HG02642 (cell line): ENCODE measurements at regions not wholly inside any gene's neighbourhood (a gene's known extent, or its start where the extent isn't known, plus 50 kb on each side); places are given as distances from the start of the nearest gene placed in this dataset.
"Not testable (repeated sequence)": the region's sequence is repeated elsewhere in the genome, so short reads cannot be mapped to it uniquely, and the experiment has no call there.

Experiments used
- ATAC-seq: cut with Tn5 transposase; IDR thresholded peaks from one replicate; pipeline ENCODE4 v1.9.1; 2021; ENCODE audit warnings: mild to moderate bottlenecking; ENCODE audit not compliant: unreplicated experiment, poor library complexity

DNA sequence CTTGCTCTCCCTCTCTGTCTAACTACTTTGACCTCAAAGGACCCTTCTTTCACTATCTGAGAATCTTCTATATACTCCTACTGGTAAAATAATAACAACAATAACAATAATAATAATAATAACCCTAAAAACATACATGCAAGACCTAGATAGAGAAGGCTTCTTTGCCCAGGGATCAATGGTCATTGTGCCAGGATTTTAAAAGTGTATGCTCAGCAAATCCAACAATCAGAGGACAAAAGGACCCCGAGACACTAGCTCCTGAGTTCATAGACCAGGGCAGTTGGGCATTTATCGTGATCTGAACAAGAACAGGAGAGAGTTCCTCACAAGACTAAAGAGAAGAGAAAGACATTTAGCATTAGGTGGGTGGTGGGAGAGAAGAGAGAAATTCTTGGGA lies 358.5 kb downstream of the DAD1 start:
- no peak for ATAC-seq

DNA sequence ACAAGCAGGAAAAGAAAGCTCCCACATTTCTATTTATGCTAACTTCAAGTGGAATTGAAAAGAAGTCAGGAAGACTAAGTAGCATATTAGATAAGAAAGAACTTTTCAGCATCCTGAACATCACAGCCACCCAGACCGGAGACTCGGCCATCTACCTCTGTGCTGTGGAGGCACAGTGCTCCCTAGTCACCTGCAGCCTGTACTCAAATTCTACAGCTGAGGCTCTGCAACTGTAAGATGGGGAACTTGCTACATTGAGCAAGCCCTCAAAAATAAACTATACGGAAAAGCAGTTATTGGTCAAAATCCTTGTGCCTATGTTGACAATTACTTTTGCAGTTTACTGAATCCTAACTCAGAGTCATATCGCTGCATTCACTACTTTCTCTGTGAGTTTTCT lies 361.9 kb downstream of the DAD1 start:
- no peak for ATAC-seq

DNA sequence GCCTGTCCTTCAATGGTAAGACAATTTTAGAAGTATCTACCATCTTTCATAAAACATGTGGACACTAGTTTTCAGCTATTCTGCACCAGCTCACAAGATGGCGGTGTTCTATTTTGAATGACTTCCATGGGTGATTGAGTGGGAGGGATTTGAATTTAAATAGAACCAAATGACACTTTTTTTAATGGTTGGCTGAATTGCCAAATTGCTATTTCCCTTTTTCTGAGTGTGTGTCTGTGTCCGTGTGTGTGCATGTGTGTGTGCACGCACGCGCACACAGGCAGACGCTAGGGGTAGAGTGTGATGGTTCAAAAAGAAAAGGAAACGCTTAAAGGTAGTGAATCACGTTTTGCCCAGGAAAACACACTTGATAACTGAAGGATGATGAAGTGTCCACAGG lies 362.6 kb downstream of the DAD1 start:
- no peak for ATAC-seq

DNA sequence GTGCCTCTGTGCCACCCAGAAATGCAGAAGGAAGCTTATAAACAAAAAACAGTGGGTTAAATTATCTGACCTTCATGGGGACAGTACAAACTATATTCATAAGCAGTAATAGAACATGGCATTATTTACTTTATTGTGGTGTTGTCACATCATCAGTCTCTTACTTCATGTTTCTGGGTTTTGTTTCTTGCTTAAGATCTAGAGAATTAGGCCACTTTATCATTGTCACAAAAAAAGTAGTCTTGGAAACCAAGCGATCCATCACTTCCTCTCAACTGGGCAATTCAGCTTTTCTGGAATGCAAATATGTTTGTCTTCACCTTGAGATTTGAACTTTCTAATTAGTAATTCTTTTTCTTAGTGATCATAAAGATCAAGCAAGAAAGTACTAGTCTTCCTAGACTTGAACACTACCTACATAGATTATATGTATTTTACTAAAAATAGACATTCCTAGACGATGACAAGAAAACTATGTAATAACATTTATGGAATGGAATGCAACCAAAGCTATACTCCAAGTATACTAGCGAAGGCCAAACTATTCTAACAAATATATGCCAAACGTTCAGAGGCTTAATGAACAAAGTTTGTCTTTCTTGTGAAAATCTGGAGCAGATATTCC lies 363.4 kb downstream of the DAD1 start:
- ATAC-seq, result no peak

DNA sequence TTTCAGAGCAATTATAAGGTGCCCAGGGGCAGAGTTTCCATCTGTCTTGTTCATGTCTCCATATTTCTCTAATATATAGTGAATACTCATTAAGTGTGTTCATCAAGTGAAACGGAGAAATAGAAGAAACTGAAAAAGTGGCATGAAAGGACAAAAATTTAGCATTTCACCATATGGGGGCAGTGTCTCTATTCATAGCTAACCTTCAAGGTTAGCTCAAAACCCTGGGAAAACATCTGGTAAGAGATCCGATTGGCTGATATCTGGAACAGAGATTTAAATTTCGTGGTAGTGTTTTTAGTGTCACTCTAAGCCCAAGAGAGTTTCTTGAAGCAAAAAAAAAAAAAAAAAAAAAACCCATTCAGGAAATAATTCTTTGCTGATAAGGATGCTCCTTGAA lies 367.5 kb downstream of the DAD1 start:
- ATAC-seq, result no peak

DNA sequence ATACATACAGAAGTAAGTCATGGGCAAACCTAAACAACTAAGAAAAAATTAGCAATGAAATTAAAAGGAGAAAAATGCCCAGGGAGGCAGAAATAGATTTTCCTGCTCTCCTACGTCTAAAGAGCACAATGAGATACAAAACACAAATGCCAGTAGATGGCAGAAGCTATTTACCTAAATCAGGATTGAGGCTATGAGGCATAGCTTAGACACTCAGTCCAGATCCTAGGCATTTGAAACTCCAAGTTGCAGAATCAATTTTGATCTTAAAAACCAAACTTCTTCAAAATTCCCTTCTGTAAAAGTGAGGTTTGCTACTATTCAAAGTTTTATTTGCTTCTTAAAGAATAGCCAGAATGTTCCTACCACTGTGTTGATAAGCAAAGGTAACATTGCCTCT lies 368.6 kb downstream of the DAD1 start:
- ATAC-seq, result no peak

DNA sequence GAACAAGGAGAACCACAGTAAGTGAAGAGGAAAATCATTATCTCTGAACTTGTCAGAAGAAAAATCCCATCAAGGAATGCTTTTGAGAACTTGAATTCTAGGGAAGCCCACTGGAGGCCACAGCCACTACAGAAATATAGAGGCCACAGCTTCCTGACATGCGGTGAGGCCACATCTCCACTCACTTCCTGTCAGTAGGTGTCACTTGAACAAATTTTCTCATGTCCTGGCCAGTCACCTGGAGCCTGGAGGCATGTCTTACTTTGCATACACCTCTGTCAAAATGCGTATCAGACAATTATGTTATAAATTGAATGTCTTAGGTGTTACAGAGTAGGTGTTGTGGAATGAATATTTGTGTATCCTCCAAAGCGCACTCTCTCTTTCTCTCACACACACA lies 370.3 kb downstream of the DAD1 start:
- ATAC-seq, result no peak

DNA sequence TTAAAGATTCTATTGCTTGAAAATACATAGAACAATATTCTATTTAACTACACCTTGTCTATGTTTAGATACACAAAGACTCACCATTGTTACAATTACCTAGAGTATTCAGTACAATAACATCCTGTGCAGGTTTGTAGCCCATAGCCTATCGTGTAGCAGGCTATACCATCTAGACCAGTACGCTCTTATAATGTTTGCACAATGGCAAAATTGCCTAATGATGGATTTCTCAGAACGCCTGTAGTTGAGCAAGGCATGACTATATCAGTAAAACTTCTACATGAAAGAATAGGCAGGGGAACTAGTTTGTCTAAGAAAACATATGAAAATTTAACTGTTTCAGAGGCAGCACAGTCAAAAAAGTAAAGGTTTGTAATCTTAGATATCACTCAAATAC lies 375.9 kb downstream of the DAD1 start:
- ATAC-seq, result no peak

DNA sequence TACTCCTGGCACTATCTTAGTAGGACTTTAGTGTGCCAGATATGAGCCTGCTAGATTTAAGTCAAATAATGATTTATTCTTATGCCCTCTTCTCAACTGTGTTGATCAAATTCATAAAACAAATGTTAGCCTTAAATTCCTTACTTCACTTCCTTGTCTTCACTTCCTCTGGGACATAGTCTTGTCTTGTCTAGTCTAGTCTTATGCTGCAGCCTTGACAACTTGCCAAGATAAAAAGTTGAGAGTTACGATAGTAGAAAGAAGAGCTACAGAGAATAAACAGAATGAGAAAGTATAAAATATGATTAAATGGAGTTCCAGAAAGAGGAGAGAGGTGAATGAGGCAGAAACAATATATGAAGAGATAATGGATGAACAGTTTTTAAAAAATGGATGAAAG lies 378.1 kb downstream of the DAD1 start:
- ATAC-seq, result no peak

DNA sequence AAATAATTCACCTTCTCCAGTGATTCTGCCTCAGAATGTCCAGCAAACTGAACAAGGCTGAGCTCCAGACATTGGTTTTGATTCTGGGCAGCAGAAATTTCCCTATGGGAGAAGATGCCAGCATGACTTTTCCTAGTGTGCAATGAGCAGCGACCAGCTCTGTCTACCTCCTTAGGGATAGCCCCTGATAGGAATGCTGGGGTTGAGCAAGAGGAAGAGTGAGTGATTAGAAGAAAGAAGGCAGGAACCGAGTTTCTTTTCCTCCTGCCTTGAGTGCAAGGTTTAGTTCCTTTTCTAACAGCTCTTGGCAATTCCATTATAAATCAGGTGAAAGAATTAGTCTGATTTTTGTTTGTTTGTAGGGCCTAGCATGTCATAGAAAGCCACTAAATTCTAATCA lies 379.0 kb downstream of the DAD1 start:
- no peak for ATAC-seq

DNA sequence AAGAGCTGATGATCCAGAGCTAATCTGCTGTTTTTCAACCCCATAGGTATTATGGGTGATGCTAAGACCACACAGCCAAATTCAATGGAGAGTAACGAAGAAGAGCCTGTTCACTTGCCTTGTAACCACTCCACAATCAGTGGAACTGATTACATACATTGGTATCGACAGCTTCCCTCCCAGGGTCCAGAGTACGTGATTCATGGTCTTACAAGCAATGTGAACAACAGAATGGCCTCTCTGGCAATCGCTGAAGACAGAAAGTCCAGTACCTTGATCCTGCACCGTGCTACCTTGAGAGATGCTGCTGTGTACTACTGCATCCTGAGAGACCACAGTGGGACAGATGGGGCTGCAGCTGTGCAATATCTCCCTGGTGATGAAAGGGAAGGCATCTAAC lies 386.0 kb downstream of the DAD1 start:
- no peak for ATAC-seq

DNA sequence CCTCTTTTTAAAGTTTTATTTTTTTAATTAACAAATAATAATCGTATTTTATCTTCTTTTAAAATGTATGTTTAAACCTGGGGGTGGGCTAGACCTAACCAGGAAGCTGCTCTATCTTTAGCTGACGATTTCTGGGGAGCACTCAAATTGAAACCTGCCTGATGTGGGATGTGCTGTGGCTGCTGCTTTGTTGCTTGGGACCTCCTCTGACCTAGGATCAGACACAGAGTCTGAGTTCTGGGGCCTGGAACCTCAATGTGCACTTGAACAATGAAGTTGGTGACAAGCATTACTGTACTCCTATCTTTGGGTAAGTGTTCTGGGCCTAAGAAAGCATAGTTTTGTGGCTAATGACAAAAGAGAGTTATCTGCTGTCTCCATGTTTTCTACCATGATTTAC lies 386.7 kb downstream of the DAD1 start:
- ATAC-seq, result no peak

DNA sequence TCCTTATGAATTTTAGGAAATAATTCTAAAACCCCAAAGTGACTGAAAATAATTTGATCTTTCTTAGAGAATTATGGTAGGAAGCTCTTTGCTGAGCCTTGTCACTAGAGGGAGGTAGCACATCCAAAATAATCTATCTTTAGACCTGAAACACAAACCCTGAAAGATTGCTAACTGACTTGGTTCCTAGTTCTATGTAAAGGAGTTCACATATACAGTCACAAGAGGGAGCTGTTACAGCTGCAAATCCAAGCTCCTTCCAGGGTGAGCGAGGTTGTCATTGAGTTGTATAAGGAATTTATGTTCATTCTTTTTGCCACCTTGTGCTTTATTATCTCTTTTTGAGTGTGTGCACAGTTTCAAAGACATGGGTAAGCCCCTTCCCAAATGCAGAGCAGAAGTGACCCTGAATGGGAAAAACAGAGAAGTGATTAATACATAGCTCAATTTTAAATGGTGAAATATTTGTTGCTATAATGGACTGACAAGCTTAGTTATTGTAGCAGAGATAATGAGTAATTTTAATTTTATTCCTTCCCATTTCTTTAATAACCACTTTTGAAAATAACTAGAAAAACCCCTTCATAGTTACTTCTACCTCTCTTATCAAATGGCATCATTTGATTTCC lies 387.9 kb downstream of the DAD1 start:
- peak; percentile 61 for ATAC-seq

DNA sequence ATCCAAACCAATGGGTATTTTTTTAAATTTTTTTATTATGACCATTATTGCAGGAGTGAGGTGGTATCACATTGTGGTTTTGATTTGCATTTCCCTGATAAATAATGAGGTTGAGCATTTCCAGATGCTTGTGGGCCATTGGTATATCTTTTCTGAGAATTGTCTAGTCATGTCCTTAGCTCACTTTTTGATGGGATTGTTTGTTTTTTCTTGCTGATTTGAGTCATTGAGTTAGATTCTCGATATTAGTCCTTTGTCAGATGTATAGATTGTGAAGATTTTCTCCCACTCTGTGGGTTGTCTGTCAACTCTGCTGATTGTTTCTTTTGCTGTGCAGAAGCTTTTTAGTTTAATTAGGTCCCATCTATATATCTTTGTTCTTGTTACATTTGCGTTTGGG lies 388.9 kb downstream of the DAD1 start:
- ATAC-seq, result not testable (repeated sequence)

DNA sequence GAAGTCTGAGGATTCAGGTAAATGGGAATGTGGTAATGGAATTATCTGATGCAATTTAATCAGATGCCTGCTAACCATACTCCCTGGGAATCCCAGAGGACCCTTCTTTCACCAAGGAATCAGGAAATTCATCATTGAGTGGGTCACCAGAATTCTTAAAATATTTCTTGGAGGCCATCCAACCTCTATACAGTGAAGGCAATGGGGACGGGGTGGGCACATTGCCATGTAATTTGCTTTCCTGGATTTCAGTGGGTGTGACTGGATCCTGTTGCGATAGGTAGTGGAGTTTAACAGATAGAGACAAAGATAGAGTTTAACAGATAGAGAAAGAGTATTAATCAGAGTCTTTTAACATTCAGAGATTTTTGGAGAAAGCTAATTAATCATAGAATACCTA lies 394.4 kb downstream of the DAD1 start:
- ATAC-seq, result no peak

DNA sequence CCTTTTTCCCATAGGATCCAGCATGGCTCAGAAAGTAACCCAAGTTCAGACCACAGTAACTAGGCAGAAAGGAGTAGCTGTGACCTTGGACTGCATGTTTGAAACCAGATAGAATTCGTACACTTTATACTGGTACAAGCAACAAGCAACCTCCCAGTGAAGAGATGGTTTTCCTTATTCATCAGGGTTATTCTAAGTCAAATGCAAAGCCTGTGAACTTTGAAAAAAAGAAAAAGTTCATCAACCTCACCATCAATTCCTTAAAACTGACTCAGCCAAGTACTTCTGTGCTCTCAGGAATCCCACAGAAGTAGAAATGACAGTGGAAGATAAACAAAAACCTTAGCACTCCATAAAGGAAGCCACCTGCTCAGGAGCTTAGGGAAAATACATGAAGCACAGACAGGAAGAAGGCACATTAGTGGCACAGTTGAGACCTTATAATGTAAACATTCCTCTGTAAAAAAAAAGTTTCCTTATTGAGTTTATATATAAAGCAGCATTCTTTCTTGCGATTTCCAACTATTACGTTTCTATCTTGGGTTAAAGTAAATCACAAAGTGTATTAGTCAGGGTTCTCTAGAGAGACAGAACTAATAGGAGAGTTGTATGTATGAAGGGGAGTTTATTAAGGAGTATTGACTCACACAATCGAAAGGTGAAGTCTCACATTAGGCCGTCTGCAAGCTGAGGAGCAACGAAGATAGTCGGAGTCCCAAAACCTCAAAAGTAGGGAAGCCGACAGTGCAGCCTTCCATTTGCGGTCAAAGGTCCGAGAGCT lies 398.4 kb downstream of the DAD1 start:
- no peak for ATAC-seq

DNA sequence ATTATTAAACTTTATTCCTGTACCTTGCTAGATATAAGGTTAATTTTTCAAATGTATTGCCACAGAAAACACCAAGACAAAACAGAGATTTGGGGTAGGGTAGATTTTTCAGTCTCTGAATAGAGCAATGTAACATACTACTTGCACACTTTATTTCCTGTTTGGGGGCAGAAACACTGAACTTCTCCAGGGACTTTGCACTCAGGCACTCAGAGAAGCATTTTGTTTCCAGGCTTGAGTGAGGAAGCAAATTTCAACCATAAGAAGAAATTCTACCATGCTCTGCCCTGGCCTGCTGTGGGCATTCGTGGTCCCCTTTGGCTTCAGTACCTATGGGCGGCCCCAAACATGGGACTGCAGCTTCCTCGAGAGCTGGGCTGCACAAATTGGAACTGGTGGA lies 399.1 kb downstream of the DAD1 start:
- ATAC-seq, result no peak

DNA sequence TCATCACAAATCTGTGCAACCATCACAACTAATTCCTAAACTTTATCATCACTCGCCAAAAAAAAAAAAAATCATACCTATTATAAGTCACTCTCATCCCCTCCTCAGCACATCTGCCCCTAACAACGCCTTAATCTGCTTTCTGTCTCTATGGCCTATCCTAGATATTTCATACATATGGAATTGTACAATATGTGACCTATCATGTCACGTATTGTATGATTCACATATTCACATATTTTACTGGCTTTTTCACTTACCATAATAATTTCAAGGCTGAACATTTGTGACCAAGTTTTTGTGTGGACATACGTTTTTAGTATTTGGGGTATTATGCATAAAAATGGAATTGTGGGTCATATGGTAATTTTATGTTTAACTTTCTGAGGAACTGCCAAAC lies 400.7 kb downstream of the DAD1 start:
- ATAC-seq, result no peak

DNA sequence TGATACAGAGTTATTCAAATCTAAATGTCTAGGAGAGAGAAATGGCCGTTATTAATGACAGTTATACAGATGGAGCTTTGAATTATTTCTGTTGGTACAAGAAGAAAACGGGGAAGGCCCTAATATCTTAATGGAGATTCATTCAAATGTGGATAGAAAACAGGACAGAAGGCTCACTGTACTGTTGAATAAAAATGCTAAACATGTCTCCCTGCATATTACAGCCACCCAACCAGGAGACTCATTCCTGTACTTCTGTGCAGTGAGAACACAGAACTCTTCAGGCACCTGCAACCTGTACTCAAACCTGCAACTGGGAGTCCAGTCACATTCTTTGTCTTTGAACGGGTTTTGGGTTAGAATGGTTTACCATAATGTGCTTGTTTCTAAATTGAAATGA lies 403.2 kb downstream of the DAD1 start:
- no peak for ATAC-seq

DNA sequence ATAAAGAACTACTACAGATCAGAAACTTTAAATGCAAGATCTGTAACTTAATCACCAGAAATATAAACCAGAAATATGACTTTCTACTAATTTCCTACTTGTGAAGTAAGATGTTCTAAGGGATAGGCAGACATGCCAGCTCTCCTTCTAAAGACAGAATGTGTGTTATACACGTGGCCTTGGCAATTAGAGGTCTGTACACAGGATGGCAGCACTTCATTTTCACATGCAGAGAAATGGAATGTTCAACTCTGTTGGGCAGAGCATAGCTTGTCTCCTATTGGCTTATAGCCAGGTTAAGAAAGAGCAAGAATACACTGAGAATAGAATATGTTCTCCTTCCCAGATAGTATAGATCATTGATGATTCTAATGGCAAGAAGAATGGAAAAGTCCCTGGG lies 403.8 kb downstream of the DAD1 start:
- no peak for ATAC-seq

DNA sequence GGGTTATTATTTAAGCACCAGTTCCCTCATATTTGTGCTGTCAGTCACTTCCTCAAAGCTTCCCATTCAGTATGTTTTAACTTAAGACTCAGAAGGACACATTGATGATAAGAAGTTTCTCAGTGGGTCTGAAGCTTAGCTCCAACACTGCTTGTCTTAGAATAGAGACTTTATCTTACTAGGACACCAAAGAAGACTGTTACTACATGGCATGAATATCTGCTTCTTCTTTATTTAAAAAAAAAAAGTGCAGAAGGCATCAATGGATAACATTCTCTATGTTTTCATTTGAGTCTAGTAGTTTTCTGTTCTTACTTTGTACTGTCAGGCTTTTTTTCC lies 404.2 kb downstream of the DAD1 start:
- no peak for ATAC-seq
